ENCODE measurements at regions not wholly inside any gene's neighbourhood (a gene's known extent, or its start where the extent isn't known, plus 50 kb on each side); places are given as distances from the start of the nearest gene placed in this dataset.

- no peak for TF ChIP-seq CTCF (IDR thresholded peaks at IDR 0.05)
- TF ChIP-seq POLR2A (IDR thresholded peaks at IDR 0.05) = no peak
- TF ChIP-seq EP300 (IDR thresholded peaks at IDR 0.05) = no peak
These were observed 603.2 kb upstream of the PKN2 start for GRCh38 chr1:88080875-88081274.
